ENCODE measurements at regions not wholly inside any gene's neighbourhood (a gene's known extent, or its start where the extent isn't known, plus 50 kb on each side); places are given as distances from the start of the nearest gene placed in this dataset.

DNA sequence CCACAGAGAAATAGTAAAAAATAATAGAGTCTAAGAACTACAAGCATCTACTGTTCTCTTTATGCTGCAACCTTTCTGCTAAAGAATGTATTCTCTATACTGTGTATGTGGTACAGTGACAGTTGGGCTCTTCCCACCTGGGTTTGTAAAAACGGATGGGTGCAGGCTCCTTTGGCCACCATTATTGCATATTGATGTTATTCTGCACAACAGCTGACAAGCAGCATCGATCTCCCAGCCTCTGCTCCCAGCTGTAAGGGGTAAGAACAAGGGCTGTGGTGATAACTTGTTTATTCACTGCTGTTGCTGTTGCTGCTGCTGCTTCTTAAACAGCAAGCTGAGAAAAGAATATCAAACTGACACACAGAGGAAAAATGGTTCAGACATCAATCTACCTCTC, 56.1 kb downstream of the KCNRG start:
- no peak for DNase-seq (ENCODE audit: low spot score)

- no peak for DNase-seq (ENCODE audit: low spot score)
Measured at GRCh38 chr13:50072676-50073075, 57.4 kb downstream of the KCNRG start.

DNA sequence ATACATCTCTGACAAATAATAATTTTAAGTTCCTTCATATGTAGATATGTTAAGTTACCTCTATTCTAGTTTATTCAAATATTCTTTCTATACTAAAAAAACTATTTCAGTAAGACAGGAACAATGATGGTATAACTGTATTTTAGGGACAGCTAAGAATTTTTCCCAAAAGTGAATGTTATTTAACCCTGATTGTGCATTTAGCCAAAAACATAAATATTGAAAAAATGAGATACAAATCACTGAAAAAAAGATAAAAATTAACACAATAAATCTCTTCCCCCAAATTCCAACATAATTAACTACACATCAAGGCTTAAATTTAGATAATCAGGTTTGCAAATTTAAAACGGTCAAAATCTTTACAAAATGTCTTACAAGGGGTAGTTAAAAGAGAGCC, 58.1 kb downstream of the KCNRG start:
- no peak for DNase-seq (ENCODE audit: low spot score)

- no peak for DNase-seq (ENCODE audit: low spot score)
Measured at GRCh38 chr13:50074843-50075242, 59.6 kb downstream of the KCNRG start.

DNA sequence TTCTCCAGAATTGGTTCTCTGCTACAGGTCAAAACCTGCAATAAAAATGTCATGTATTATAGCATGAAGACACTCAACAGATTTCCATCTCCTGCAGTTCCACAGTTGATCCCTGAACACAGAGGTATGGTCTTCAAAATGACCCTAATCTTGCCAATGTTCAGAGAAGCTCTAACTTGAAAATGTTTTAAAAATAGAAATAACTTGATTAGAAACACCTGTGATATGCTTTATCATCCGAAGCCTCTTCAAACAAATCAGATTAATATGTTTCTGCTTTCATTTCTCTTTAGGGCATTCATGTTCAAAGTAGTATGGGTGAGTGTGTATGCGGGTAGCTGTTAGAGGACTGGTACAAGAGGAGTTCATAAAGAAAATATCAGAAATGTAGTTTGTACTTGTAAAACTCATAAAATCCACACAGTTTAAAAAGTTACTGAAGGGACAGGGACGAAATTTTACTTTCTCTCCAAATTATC, 60.4 kb downstream of the KCNRG start:
- no peak for DNase-seq (ENCODE audit: low spot score)

GRCh38 chr13:50077431-50077830, 62.2 kb downstream of the KCNRG start:
- DNase-seq (ENCODE audit: low spot score), result no peak

DNA sequence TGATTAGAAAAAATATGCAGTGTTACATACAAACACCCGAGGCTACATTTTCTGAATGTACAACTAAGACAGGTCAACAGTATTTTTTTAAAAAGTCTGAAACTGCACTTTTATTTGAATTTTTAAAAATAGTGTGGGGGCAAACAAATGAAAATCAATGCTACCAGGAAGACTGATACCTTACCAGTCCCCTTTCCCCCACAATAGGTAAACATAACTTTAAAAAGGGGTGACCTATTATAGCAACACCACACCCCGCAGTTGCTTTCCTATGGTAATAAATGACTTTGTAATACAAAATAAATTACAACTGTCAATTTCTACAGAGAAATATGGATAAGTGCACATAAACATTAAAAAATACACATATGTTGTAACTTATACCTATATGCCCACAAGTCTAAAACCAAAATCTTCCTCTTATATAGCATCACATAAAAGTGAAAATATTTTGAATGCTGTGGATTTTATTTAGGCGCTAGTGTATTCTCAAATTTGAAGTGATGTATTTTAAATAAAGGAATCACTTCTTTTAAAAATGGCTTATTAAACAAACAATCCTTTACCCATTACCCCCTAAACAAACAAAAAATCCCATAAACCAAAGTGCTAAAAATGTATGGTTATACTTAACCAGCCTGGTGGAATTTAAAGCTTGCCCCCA, 63.1 kb downstream of the KCNRG start:
- DNase-seq (ENCODE audit: low spot score), result no peak

DNA sequence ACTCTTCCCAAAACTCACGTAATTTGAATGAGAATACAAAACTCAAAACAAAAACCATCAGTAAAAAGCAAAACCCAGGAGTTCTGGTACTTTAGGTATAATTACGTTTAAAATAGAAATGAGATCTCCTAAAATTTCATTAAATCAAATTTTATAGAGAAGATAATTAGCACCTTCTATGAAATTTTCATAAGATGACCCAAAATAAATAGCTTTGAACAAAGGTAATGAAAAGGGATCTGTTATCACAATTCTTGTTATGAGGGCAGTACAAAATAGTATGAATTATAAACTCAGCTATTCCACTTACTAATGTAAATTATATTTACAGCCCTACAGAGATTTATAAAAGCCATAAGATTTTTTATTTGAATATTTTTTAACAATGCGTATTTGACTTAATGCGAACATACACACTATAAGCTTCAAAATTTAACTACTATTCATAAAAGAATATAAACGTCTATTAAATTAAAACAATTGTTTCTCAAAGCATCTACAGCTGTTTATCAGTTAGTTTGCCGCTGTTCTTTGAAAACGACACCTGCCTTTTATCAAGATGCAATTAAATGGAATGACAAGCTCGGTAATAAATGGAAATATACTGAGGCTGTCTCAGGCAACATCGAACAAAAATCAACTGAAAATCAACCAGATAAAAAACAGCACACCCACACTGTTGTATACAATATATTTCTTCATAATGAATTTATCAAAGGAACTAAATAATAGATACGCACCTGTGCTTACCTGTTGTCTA, 63.8 kb downstream of the KCNRG start:
- no peak for DNase-seq (ENCODE audit: low spot score)

- no peak for DNase-seq (ENCODE audit: low spot score)
Measured at GRCh38 chr13:50079655-50080202, 64.5 kb downstream of the KCNRG start.

DNA sequence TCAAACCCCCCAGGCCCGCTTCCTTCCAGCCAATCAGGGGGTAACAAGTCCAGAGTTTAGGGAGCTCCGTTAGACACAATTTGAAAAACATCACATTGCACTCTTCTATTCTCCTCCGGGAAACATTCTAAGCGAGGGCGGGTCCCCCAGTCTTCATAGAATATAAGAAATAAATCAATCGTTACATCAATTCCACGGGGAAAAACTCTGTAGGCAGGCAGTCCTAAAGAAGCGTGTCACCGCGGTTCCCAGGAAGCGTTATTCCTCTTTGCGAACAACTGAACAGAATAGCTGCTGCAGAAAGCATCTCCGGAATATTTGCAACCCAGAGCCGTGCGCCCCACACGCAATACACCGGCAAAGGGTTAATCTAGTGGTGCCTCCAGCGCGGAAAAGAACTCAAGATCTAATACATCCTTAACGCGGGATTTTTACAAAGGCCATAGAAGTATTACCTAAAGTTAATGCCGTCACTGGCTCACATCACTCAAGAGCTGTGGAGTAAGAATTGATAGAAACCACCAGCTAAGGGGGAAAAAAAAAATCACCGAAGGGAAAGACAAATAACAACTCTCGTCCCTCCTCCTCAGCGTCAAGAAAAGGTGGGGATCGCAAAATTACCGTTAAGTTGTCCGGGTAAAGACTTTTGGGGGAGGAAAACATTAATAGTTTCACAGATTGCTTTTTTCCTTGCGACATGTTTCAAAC, 65.1 kb downstream of the KCNRG start:
- no peak for DNase-seq (ENCODE audit: low spot score)

GRCh38 chr13:50080911-50081678, 65.9 kb downstream of the KCNRG start:
- DNase-seq (ENCODE audit: low spot score), result no peak

DNA sequence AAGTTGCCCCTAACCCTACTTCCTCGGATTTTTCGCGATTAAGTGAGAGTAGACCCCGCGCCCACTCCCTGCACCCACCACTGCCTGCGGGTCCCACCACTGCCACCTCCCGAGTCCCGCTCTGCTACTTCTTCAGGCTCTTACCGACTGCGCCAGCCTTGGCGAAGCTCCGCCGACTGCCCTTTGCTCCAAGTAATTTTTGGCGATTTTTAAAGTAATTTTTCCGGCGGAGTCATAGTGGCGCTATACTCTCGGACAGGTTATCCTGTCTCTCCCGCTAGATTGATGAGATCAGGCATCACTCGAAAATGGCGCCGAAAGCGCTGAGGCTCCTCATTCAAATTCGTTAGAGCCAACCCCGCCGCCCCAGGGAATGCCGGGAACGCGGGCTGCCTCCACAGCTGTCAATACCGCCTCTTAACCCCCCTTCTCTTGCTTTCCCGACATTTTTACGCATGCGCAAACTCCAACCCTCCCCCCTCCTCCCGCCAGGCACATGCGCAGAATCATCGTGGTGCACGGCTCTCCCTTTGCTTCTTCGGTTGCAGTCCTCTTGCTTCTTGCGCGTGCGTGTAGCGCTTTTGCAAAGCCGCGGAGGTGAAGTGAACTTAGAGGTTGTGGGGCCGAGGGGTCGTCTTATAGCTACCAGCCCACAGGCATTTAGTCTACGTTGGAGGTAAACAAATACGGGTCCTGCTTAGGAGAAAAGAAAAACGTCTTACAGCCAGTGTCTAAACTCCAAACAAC, 66.6 kb downstream of the KCNRG start:
- peak; percentile 99 for DNase-seq (ENCODE audit: low spot score)

DNA sequence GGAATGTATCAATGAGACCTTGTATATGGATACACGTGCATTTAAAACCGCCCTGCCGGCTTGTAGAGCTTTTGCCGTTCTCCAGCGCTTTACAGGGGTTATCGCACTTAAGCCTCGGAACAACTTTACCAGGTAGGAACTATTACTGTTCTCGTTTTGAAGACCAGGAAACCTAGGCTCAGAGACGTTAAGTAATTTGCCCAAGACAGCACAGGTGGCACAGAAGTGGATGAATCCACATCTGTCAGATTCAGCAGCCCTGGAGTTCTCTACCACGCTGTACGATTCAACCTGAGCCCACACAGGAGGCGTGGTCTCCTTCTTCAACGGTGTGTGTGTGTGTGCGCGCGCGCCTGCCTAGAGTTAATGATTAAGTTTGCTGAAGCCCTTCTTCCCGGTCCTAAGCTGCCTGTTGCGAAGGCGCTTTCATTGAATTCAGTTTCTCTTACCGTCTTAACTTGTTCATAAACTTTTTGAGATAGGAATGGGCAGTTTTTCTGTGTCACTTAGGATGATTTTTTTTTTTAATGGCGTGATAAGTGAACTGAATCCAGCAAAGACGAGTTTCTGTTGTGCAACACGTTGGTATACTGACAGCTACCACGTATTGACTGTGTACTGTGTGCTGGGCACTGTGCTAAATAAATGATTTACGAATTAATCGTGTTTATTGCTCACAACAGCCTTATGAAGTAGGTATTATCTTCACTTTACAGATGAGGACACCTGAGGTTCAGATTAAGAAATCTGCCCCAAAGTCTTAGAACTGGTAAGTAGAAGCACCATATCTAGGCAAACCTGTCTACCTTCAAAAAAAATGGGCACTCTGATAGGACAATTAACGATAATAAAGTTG, 67.4 kb downstream of the KCNRG start:
- no peak for DNase-seq (ENCODE audit: low spot score)

GRCh38 chr13:50085063-50085462, 69.8 kb downstream of the KCNRG start:
- DNase-seq (ENCODE audit: low spot score), result no peak

- DNase-seq (ENCODE audit: low spot score), result no peak
Measured at GRCh38 chr13:50089633-50090032, 74.4 kb downstream of the KCNRG start.

DNA sequence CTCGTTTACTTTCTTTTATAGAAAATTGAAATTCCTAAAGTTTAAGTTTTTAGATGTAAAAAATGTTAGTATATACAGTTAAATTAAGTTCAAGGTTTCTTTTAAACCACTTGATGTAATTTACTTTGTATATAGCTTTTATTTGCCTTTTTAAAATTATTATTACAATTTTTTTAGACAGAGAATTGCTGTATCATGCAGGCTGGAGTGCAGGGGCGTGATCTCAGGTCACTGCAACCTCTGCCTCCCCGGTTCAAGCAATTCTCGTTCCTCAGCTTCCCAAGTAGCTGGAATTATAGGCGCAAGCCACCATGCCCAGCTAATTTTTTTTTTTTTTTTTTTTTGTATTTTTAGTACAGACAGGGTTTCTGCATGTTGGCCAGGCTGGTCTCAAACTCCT, 75.0 kb downstream of the KCNRG start:
- no peak for DNase-seq (ENCODE audit: low spot score)

DNA sequence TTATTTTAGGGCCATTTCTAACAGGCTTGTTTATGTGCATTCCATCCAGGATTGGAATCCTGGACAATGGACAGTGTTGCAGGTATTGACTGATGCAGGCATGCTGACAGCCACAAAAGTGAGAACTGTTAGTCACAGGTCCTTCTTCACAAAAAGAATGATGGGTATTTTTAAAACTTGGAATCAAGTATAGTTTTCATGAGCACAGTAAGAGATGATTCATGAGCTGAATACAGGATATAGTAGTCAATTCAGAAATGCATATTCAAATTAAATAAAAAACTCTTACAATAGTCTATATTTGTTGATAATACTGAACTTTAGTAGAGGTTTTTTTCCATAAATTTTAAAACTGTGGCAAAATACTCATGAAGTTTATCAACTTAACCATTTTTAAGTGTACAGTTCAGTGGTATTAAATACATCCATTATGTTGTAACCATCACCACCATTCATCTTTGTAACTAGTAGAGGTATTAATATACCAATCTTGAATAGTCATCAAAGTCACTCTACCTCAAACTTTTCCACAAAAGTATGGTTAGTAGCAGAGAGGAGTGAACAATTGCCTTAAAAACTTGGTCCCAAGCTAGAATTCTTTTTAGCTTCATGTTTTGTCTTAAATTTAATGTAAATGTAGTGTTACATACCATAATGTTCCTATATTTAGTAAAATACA, 79.5 kb downstream of the KCNRG start:
- no peak for DNase-seq (ENCODE audit: low spot score)

DNA sequence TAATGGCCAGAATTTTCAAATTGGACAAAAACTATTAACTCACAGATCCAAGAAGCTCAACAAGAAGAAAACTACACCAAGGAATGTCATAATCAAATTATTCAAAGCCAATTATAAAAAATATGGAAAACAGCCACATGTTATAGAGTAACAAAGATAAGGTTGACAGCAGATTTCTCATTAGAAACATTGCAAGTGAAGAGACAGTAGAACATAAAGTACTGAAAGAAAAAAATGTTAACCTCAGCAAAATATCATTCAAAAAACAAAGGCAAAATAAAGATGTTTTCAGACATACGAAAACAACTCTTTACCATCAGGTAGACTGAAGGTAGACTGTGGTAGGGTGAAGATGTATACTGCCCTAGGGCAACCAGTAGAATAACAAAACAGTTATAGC, 83.4 kb downstream of the KCNRG start:
- DNase-seq (ENCODE audit: low spot score), result no peak

DNA sequence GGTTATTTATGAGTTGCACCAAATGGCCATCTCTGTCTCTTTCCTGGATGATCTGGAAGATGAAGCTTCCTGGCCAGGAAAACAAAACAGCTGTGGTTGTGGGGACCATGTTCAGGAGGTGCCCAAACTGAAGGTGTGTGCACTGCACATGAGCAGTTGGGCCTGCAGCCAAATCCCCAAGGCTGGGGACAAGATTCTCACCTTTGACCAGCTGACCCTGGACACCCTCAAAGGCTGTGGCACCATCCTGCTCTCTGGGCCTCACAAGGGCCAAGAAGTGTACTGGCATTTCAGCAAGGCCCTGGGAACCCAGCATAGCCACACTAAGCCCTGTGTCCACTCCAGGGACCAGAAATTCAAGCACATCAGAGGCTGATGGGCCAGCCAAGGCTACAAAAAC, 84.2 kb downstream of the KCNRG start:
- no peak for DNase-seq (ENCODE audit: low spot score)

Data from mesenteric fat pad (tissue), 1 donor.